Gastroesophageal sphincter (tissue), 4 donors: ENCODE measurements at regions not wholly inside any gene's neighbourhood (a gene's known extent, or its start where the extent isn't known, plus 50 kb on each side); places are given as distances from the start of the nearest gene placed in this dataset.
"Not testable (repeated sequence)": the region's sequence is repeated elsewhere in the genome, so short reads cannot be mapped to it uniquely, and the experiment has no call there.

Experiments used
- ATAC-seq: fragments of 150-250 bp; one replicate; pipeline ENCODE4 v1.9.1; 2016; ENCODE audit warnings: mild to moderate bottlenecking, moderate library complexity
- H3K27ac ChIP-seq, 4 donors: fragments of 200-600 bp; sonication (generic) in 3 of 4; 1 replicate in 3 of 4; 2 replicates in 1 of 4; pipeline ENCODE4 v1.5.1; 2016 to 2019
- H3K27me3 ChIP-seq: fragments of 200-600 bp; sonication (generic); one replicate; pipeline ENCODE4 v1.5.1; 2019
- H3K36me3 ChIP-seq, 2 donors: fragments of 200-600 bp; sonication (generic); one replicate each; pipeline ENCODE4 v1.5.1; 2019; ENCODE audit warnings: control low read depth in 1 of 2
- H3K4me1 ChIP-seq, 3 donors: fragments of 200-600 bp; sonication (generic); 1 replicate in 2 of 3; 2 replicates in 1 of 3; pipeline ENCODE4 v1.5.1; 2016 to 2019; ENCODE audit warnings: control low read depth in 2 of 3
- H3K4me3 ChIP-seq, 2 donors: fragments of 200-600 bp; sonication (generic); one replicate each; pipeline ENCODE4 v1.5.1; 2019; ENCODE audit warnings: mild to moderate bottlenecking in 1 of 2, moderate library complexity in 1 of 2
- H3K9me3 ChIP-seq, 3 donors: fragments of 200-600 bp; sonication (generic); one replicate each; pipeline ENCODE4 v1.5.1; 2017 to 2019; ENCODE audit warnings: control low read depth in 2 of 3
- CTCF ChIP-seq, 4 experiments: fragments of 200-600 bp in 2 of 4; fragments of 450-650 bp in 2 of 4; sonication (generic) in 1 of 4; IDR thresholded peaks; one replicate each; pipeline ENCODE4 v1.5.1; 2017 to 2019; ENCODE audit warnings: antibody characterized with exemption in 4 of 4, mild to moderate bottlenecking in 2 of 4, moderate library complexity in 2 of 4
- EP300 ChIP-seq: sonication (generic); formaldehyde crosslinking; IDR thresholded peaks from one replicate; pipeline ENCODE4 v1.6.1; 2017; ENCODE audit warnings: antibody characterized with exemption, mild to moderate bottlenecking
- POLR2A ChIP-seq, 2 donors: fragments of 450-650 bp; IDR thresholded peaks; one replicate each; pipeline ENCODE4 v1.6.1; 2017; ENCODE audit warnings: antibody characterized with exemption in 2 of 2, mild to moderate bottlenecking in 2 of 2, moderate library complexity in 1 of 2
- POLR2AphosphoS5 ChIP-seq: sonication (generic); formaldehyde crosslinking; IDR thresholded peaks from one replicate; pipeline ENCODE4 v1.6.1; 2017; ENCODE audit warnings: antibody characterized with exemption
- WGBS, 2 donors: methylation state at CpG; one replicate each; pipeline ENCODE4 v1.1.5; 2018; ENCODE audit warnings: low coverage in 1 of 2; 5-methylcytosine and 5-hydroxymethylcytosine counted together

DNA sequence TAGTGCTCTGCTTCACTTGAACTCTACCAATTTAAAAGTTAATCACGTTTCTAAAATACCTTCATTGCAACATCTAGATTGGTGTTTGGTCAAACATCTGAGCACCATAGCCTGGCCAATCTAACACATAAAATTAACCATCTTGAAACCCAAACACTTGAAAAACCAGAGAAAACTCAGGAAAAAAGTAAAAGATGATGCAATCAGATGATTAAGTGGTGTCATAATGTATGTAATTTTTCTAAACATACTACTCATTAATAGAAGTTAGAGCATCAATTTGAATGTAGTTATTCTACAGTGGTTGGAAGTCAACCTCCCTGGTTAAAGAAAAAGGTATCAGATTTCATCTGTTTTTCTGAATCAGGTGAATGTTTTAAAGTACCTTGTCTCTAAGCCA lies 228.6 kb upstream of the ID4 start:
- Histone ChIP-seq H3K4me3 (no peak overlapping the region), H3K4me1 (peaks cover 0 to 17% (median 0%) of the 10 kb centered on the region in 3 donors), H3K9me3 (no peaks in the 10 kb centered on the region), H3K27me3 (no peaks in the 10 kb centered on the region), H3K27ac (no peak overlapping the region), H3K36me3 (no peaks in the 10 kb centered on the region)
- 60 to 80% methylated on average over 1 of the region's 1 CpG for WGBS, 2 donors
- ATAC-seq = no peak
- no peak for TF ChIP-seq EP300
- no peak for TF ChIP-seq POLR2A (IDR thresholded peaks at IDR 0.05)
- no peak for TF ChIP-seq POLR2AphosphoS5
- no peak for TF ChIP-seq CTCF (IDR thresholded peaks at IDR 0.05)

DNA sequence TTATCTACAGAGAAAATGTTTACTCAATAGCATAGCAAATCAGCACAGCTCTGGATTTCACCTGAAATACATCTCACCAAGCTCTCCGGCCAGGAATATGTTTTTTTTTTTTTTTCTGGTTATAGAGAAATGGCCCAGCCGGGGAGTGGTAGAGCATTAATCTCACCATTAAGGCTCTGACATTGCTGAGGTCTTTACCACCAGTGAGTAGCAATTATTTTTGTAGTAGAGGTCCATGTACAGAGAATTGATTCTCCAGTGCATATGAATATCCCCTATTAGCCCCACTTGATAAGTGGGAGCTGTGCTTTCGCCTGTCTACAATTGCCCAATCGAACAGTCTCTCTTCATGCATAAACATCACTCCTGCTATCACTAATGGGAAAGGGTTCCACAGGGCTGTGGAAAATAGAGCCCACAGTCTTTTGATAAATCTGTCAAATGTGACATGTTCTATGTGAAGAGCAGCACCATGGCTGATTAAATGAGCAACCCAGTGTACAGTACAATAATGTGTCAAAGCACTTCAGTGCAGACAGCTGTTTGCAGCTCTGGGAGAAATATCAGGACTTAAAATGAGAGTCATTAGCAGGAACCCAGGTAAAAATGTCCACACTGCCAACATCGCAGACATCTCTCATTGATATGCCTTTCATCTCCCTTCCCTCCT lies 227.1 kb upstream of the ID4 start:
- H3K27ac ChIP-seq = no peak overlapping the region
- H3K9me3 ChIP-seq = peaks cover 0 to 5% (median 0%) of the 10 kb centered on the region in 3 donors
- 84 to 93% methylated on average over 3 of the region's 5 CpGs for WGBS, 2 donors
- H3K4me3 ChIP-seq = no peak overlapping the region
- no peak for TF ChIP-seq POLR2A (IDR thresholded peaks at IDR 0.05)
- no peak for TF ChIP-seq CTCF (IDR thresholded peaks at IDR 0.05)
- TF ChIP-seq EP300 = no peak
- TF ChIP-seq POLR2AphosphoS5 = no peak
- H3K27me3 ChIP-seq = no peaks in the 10 kb centered on the region
- H3K36me3 ChIP-seq = no peaks in the 10 kb centered on the region
- no peak for ATAC-seq
- H3K4me1 ChIP-seq = peaks cover 0 to 9% (median 0%) of the 10 kb centered on the region in 3 donors

- WGBS, 2 donors = 90 to 98% methylated on average over 4 to 6 of the region's 27 CpGs
- not testable (repeated sequence) for H3K36me3 ChIP-seq, H3K27ac ChIP-seq, H3K27me3 ChIP-seq, ATAC-seq, H3K4me1 ChIP-seq, H3K4me3 ChIP-seq
- peaks cover 0 to 20% (median 0%) of the 10 kb centered on the region in 3 donors for H3K9me3 ChIP-seq
Measured at GRCh38 chr6:19612672-19613466, 224.3 kb upstream of the ID4 start.

GRCh38 chr6:19613678-19614077 lies 223.5 kb upstream of the ID4 start:
- peaks cover 0 to 20% (median 0%) of the 10 kb centered on the region in 3 donors for H3K9me3 ChIP-seq
- 87 to 89% methylated on average over 3 of the region's 5 CpGs for WGBS, 2 donors
- no peak overlapping the region for H3K27ac ChIP-seq
- no peak for ATAC-seq
- no peak for TF ChIP-seq POLR2AphosphoS5
- no peak for TF ChIP-seq POLR2A (IDR thresholded peaks at IDR 0.05)
- no peak for TF ChIP-seq EP300
- TF ChIP-seq CTCF (IDR thresholded peaks at IDR 0.05) = no peak
- no peak overlapping the region for H3K4me3 ChIP-seq
- H3K27me3 ChIP-seq = no peaks in the 10 kb centered on the region
- H3K4me1 ChIP-seq = no peaks in the 10 kb centered on the region
- no peaks in the 10 kb centered on the region for H3K36me3 ChIP-seq

GRCh38 chr6:19616022-19616421 lies 221.1 kb upstream of the ID4 start:
- Histone ChIP-seq H3K4me1 (no peaks in the 10 kb centered on the region), H3K36me3 (no peaks in the 10 kb centered on the region), H3K27ac (no peak overlapping the region), H3K27me3 (no peaks in the 10 kb centered on the region), H3K9me3 (peaks cover 0 to 20% (median 0%) of the 10 kb centered on the region in 3 donors), H3K4me3 (no peak overlapping the region)
- no peak for ATAC-seq
- no peak for TF ChIP-seq POLR2A (IDR thresholded peaks at IDR 0.05)
- TF ChIP-seq CTCF (IDR thresholded peaks at IDR 0.05) = no peak
